ENCODE measurements at regions not wholly inside any gene's neighbourhood (a gene's known extent, or its start where the extent isn't known, plus 50 kb on each side); places are given as distances from the start of the nearest gene placed in this dataset.

GRCh38 chr7:31236868-31237267, 103.7 kb downstream of the NEUROD6 start:
- Histone ChIP-seq H3K27ac (no peak overlapping the region), H3K4me2 (no peak overlapping the region), H3K9me2 (ENCODE audit: insufficient read depth) (no peaks in the 10 kb centered on the region), H2AFZ (no peak overlapping the region), H3K36me3 (ENCODE audit: low read depth) (no peaks in the 10 kb centered on the region), H3K4me3 (no peak overlapping the region), H3K79me2 (ENCODE audit: low read depth) (no peaks in the 10 kb centered on the region), H3F3A (ENCODE audit: insufficient read depth, low read depth) (no peaks in the 10 kb centered on the region), H3K4me1 (replicated peaks; ENCODE audit: insufficient read depth) (no peaks in the 10 kb centered on the region), H3K9me3 (ENCODE audit: insufficient read depth, low read depth) (no peaks in the 10 kb centered on the region), H3K27me3 (ENCODE audit: insufficient read depth, low read depth) (peaks cover 56% of the 10 kb centered on the region), H4K20me1 (ENCODE audit: insufficient read depth) (no peaks in the 10 kb centered on the region; the same call in 1 of the 2 replicates)
- POLR2A ChIA-PET (ENCODE audit: unreplicated experiment), result no interaction called here
- BruUV-seq (replicated peaks), result no TSS peak
- DNase-seq, result no peak
- CTCF ChIA-PET, result no interaction called here
- TF ChIP-seq EZH2 (IDR thresholded peaks at IDR 0.05; ENCODE audit: low read depth), result no peak
- TF ChIP-seq CTCF (conservative IDR thresholded peaks at IDR 0.05), result no peak
- intact Hi-C loops (cut with micrococcal nuclease; ENCODE audit: unreplicated experiment), result no loop called here

- Histone ChIP-seq H3K27me3 (ENCODE audit: insufficient read depth, low read depth) (peaks cover 74% of the 10 kb centered on the region), H2AFZ (no peak overlapping the region), H4K20me1 (ENCODE audit: insufficient read depth) (no peaks in the 10 kb centered on the region; the same call in 1 of the 2 replicates), H3K4me3 (no peak overlapping the region), H3K4me1 (replicated peaks; ENCODE audit: insufficient read depth) (no peaks in the 10 kb centered on the region), H3K4me2 (no peak overlapping the region), H3K9me3 (ENCODE audit: insufficient read depth, low read depth) (no peaks in the 10 kb centered on the region), H3K36me3 (ENCODE audit: low read depth) (no peaks in the 10 kb centered on the region), H3K9me2 (ENCODE audit: insufficient read depth) (no peaks in the 10 kb centered on the region), H3F3A (ENCODE audit: insufficient read depth, low read depth) (no peaks in the 10 kb centered on the region), H3K79me2 (ENCODE audit: low read depth) (no peaks in the 10 kb centered on the region), H3K27ac (no peak overlapping the region)
- intact Hi-C loops (cut with micrococcal nuclease; ENCODE audit: unreplicated experiment), result no loop called here
- DNase-seq, result no peak
- ChIA-PET POLR2A (ENCODE audit: unreplicated experiment) (no interaction called here), CTCF (no interaction called here)
- no TSS peak for BruUV-seq (replicated peaks)
- no peak for TF ChIP-seq CTCF (conservative IDR thresholded peaks at IDR 0.05)
- TF ChIP-seq EZH2 (IDR thresholded peaks at IDR 0.05; ENCODE audit: low read depth), result no peak
Observed at GRCh38 chr7:31234836-31235605, 105.5 kb downstream of the NEUROD6 start.

GRCh38 chr7:31228957-31229356, 111.6 kb downstream of the NEUROD6 start:
- CTCF ChIA-PET, result no interaction called here
- TF ChIP-seq EZH2 (IDR thresholded peaks at IDR 0.05; ENCODE audit: low read depth) (no peak), CTCF (conservative IDR thresholded peaks at IDR 0.05) (no peak)
- DNase-seq, result peak in 1 of 2 experiments; percentile 19
- no peaks in the 10 kb centered on the region for H3K4me1 ChIP-seq (replicated peaks; ENCODE audit: insufficient read depth)
- peaks cover 5% of the 10 kb centered on the region; the same call in 1 of the 2 replicates for H3K9me2 ChIP-seq (ENCODE audit: insufficient read depth)
- H3K79me2 ChIP-seq (ENCODE audit: low read depth), result no peaks in the 10 kb centered on the region
- no peak overlapping the region for H3K27ac ChIP-seq
- no peaks in the 10 kb centered on the region for H3K36me3 ChIP-seq (ENCODE audit: low read depth)
- H3K4me3 ChIP-seq, result no peak overlapping the region
- no peaks in the 10 kb centered on the region for H3K9me3 ChIP-seq (ENCODE audit: insufficient read depth, low read depth)
- POLR2A ChIA-PET (ENCODE audit: unreplicated experiment), result no interaction called here
- H3K4me2 ChIP-seq, result no peak overlapping the region
- BruUV-seq (replicated peaks), result no TSS peak
- peaks cover 45% of the 10 kb centered on the region for H3K27me3 ChIP-seq (ENCODE audit: insufficient read depth, low read depth)
- no peaks in the 10 kb centered on the region for H4K20me1 ChIP-seq (ENCODE audit: insufficient read depth)
- H2AFZ ChIP-seq, result no peak overlapping the region
- no peaks in the 10 kb centered on the region for H3F3A ChIP-seq (ENCODE audit: insufficient read depth, low read depth)
- intact Hi-C loops (cut with micrococcal nuclease; ENCODE audit: unreplicated experiment), result no loop called here
